Suppressor macrophage treated with lipopolysaccharide for 1 hour (primary cell): ENCODE measurements at regions not wholly inside any gene's neighbourhood (a gene's known extent, or its start where the extent isn't known, plus 50 kb on each side); places are given as distances from the start of the nearest gene placed in this dataset.

ENCODE experiments used
- DNase-seq, 3 donors: peaks; one replicate each; pipeline ENCODE4 v3.0.0-alpha.2; 2020 to 2022

- no peak for DNase-seq
These were observed 285.7 kb downstream of the ZEB1 start for GRCh38 chr10:31604646-31605170.

DNA sequence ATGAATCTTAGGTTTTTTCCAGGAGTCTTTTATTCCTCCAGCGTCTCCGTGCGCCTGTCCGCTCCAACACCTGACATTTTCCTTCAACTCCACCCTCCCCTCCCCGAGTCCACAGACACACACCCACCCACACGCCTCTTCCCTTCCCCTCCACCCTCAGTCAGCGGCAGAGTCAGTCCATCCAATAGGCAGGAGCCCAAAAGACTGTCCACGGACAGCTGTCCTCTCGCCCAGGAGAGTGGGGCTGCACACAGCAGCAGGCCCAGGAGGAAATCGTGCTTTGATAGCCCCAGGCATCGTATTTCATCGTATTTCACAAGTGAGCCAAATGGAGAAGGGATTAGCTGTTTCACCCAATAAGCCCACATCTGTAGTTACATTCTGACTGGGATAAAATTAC lies 285.1 kb downstream of the ZEB1 start:
- no peak for DNase-seq

- DNase-seq: peak; percentile 94 to 98 (median 96)
These were observed 284.4 kb downstream of the ZEB1 start for GRCh38 chr10:31603235-31604087.

DNA sequence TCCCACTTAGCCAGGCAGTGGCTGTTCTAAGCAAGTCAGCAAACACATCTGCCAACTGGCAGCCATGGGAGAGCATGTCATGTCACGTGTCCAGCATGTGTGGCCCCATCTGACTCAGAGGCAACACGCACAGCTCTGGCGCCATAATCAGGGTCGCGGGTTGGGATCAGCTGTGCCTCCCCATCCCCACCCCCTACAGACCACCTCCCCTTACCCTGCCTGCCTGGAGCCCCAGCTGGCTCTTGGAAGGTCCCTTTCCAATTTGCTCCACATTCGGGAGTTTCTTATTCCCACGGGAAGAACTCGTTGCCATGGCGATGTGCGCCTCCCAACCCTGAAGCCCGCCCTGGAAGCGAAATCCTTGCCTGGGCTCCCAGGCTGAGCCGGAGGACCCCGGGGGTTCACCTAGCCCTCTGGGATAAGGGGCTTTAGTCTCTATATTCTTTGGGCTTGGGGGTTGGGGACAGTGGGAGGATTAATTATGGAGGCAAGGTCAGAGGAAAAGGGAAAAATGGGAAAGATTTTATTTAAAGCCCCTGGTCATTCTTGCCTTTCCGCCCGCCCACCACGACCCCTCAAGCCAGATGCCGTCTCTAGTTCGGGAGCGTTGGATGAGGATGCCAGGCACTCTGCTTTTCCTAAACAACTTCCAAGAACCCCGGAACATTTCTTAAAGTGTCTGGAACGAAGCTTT lies 283.7 kb downstream of the ZEB1 start:
- peak in 1 of 3 donors; percentile 16 for DNase-seq

DNA sequence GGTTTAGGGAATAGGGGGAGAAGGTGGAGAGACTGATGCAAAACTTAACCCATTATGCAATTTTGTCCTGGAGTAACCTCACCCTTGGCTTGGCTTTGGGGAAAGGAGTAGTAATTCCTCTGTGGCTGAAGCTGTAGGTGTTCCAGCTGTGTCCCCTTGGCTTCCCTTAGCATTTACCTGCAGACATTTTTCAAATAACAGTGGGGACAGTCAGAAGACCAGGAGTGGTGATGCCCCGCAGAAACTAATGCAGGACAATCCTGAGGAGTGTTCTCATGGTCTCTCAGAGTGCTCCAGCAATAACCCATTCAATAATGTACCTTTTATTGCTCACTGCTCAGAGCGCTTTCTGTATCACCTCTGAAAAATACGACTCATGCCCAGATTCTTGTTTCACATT lies 282.1 kb downstream of the ZEB1 start:
- no peak for DNase-seq

DNA sequence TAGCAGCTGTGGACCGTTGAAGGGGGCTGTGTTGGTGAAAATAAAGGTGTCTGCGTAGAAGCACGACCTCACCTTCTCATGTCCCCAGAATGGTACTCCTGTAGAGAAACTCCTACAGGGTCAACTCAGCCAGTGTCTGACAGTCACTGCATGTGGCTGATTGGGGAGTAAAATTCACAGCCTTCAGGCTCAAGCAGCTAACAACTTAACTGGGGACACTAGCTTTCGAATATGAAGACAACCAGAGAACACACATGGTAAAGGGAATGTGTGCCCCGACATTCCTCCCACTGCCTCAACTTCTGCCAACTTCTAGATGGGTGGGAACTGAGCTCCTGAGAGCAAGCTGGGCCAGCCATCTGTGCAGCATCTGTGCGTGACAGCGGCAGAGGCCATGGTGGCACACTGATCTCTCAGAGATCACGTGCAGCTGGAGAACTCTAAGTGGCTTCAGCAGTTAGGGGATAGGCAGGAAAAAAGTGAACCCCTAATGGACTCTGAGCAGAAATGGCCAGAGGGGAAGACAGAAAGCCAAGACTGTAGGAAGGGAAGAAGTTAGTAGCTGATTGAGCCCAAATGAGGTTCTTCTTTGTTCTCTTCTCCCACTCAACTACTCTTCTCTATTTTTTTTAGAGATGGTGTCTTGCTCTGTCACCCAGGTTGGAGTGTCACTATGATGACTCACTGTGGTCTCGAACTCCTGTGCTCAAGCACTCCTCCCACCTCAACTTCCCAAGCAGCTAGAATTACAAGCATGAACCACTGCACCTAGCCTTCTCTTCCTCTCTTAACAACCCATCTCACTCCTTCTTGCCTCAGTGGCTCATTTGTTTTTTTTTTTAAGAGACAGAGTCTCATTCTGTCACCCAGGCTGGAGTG lies 280.8 kb downstream of the ZEB1 start:
- peak; percentile 53 to 59 (median 59) for DNase-seq

GRCh38 chr10:31596765-31597164 lies 277.7 kb downstream of the ZEB1 start:
- no peak for DNase-seq

- DNase-seq: no peak
These were observed 277.0 kb downstream of the ZEB1 start for GRCh38 chr10:31595992-31596391.

DNA sequence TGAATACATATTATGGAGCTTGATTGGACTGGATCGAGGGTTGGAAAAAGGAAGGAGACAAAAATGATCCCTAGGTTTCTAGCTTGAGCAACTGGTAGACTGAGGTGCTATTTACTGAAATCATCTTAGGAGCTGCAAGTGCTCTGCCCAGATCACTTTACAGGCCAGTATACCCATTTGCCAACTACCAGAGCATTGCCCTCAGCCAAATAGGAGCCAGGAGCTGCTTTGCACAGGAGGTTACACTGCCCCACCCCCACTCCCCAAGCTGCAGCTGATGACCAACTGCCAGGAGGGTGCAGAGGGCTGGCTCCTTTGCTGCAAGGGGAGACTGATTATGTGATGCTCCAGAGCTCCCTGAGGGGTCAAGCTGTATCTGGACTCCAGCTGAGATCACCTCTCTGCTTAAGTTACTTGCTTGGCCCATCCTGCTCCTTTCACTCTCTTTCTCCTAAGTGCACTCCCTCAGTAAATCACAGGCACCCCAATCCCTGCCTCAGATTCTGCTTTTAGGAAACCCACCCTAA lies 275.4 kb downstream of the ZEB1 start:
- DNase-seq: no peak

GRCh38 chr10:31593124-31593523 lies 274.1 kb downstream of the ZEB1 start:
- DNase-seq: no peak

DNA sequence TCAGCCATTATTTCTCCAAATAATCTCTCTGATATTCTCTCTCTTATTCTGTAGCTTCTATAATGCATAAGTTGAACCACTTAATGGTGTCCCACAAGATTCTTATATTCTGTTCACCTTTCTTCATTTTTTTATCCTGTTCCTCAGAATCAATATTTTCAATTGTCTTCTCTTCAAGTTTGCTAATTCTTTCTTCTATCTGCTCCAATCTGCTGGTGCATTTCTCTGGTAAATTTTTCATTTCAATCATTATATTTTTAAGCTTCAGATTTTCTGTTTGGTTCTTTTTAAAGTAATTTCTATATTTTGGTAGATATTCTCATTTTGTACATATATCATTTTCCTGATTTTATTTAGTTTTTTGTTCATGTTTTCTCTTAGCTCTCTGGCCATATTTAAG lies 272.6 kb downstream of the ZEB1 start:
- no peak for DNase-seq

- peak; percentile 53 to 69 (median 69) for DNase-seq
These were observed 271.2 kb downstream of the ZEB1 start for GRCh38 chr10:31590023-31590800.

GRCh38 chr10:31587691-31588090 lies 268.7 kb downstream of the ZEB1 start:
- no peak for DNase-seq

DNA sequence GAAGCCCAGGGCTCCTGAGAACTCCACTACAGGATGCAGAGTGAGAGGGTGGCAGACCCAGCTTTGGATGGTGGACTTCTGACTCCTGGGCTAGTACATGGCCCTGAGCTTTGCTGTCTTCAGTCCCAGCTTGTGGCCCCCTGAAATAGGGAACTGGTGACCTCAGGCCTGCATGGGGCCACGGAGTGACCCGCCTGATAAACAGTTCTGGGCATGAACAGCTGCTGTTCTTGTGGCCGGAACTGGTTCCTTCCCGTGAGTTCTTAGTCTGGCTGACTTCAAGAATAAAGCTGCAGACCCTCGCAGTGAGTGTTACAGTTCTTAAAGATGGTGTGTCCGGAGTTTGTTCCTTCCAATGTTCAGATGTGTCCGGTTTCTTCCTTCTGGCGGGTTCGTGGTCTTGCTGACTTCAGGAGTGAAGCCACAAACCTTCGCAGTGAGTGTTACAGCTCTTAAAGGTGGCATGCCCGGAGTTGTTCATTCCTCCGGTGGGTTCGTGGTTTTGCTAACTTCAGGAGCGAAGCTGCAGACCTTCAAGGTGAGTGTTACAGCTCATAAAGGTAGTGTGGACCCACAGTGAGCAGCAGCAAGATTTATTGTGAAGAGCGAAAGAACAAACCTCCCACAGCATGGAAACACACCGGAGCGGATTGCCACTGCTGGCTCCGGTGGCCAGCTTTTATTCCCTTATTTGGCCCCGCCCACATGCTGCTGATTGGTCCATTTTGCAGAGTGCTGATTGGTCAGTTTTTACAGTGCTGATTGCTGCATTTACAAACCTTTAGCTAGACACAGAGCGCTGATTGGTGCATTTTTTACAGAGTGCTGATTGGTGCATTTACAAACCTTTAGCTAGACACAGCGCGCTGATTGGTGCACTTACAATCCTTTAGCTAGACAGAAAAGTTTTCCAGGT lies 268.0 kb downstream of the ZEB1 start:
- DNase-seq: peak; percentile 51 to 61 (median 56)

- DNase-seq: no peak
These were observed 265.9 kb downstream of the ZEB1 start for GRCh38 chr10:31584876-31585275.

DNA sequence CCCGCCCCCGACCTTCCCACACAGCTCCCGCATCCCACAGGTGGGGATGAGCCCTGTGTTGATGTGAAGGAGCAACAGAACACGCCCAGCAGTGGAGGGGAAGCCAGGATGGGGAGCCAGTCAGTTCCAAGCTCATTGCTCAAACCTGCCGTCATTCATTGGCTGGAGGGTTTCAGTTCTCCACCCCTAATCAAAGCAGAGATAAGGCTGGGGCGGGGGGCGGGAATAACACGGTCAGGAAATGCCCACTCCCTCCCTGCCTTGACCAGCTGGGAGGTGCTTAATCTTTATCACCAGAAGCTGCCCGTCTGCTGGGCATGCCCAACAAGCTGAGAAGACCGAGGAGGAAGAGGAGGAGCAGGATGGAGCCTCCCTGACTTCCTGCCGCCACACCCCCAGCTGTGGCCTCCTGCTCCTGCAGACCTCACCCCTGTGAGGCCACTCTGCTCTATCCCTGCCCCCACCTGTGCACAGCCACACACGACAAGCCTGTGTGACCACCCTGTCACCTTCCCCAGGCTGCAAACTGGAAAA lies 265.1 kb downstream of the ZEB1 start:
- DNase-seq: no peak

GRCh38 chr10:31583293-31583692 lies 264.3 kb downstream of the ZEB1 start:
- DNase-seq: peak in 2 of 3 donors; percentile 20 to 24

GRCh38 chr10:31582365-31583052 lies 263.5 kb downstream of the ZEB1 start:
- DNase-seq: peak; percentile 29 to 48 (median 31)

DNA sequence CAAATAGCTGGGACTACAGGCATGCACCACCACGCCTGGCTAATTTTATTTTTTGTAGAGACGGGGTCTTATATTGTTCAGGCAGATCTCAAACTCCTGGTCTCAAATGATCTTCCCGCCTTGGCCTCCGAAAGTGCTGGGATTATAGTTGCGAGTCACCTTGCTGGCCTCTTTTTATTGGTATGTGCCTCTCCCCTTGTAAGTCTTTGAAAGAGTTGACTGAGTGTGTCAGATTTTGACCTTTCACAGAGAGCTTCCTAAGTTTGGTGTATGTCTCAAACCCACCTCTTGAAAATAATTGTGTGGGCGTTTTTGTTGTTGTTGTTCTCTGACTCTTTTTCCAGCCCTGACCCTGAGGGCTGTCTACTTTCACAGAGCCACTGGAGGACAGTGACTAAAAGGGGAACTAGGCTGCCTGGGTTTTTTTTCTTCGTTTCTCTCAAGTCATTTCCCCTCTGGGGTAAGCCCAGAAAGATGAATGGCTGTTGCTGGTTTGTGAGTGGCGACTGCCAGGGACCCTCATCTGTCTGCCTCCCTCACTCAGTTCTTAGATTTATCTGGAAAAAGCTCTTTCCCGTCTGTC lies 262.8 kb downstream of the ZEB1 start:
- peak; percentile 89 to 95 (median 94) for DNase-seq
